Smooth muscle cell (in vitro differentiated cells): ENCODE measurements at regions not wholly inside any gene's neighbourhood (a gene's known extent, or its start where the extent isn't known, plus 50 kb on each side); places are given as distances from the start of the nearest gene placed in this dataset.

Experiments
- DNase-seq: peaks from one replicate; lab custom pipeline; 2025; ENCODE audit not compliant: unreplicated experiment; lab: John Stamatoyannopoulos, UW
- H2AFZ ChIP-seq: fragments of 200-600 bp; sonication (generic); 2 replicates; pipeline ENCODE4 v1.6.0; 2016; ENCODE audit warnings: antibody characterized with exemption, low read depth, mild to moderate bottlenecking
- H3F3A ChIP-seq: fragments of 200-600 bp; sonication (generic); 2 replicates; pipeline ENCODE4 v1.6.0; 2017; ENCODE audit warnings: antibody characterized with exemption, low read depth
- H3K27ac ChIP-seq: fragments of 200-600 bp; sonication (generic); 2 replicates; pipeline ENCODE4 v1.5.1; 2016; ENCODE audit warnings: low read depth, mild to moderate bottlenecking
- H3K27me3 ChIP-seq: fragments of 200-600 bp; sonication (generic); 2 replicates; pipeline ENCODE4 v1.6.1; 2016; ENCODE audit warnings: low read depth, mild to moderate bottlenecking
- H3K36me3 ChIP-seq: fragments of 200-600 bp; sonication (generic); 2 replicates; pipeline ENCODE4 v1.5.1; 2016; ENCODE audit warnings: low read depth
- H3K4me1 ChIP-seq: fragments of 200-600 bp; sonication (generic); 2 replicates; pipeline ENCODE4 v1.5.1; 2016; ENCODE audit warnings: low read depth
- H3K4me2 ChIP-seq: fragments of 200-600 bp; sonication (generic); 2 replicates; pipeline ENCODE4 v1.6.0; 2016; ENCODE audit warnings: mild to moderate bottlenecking
- H3K4me3 ChIP-seq: fragments of 200-600 bp; sonication (generic); 2 replicates; pipeline ENCODE4 v1.5.1; 2016; ENCODE audit warnings: mild to moderate bottlenecking
- H3K79me2 ChIP-seq: fragments of 200-600 bp; sonication (generic); 2 replicates; pipeline ENCODE4 v1.6.0; 2016; ENCODE audit warnings: low read depth, mild to moderate bottlenecking
- H3K9ac ChIP-seq: fragments of 200-600 bp; sonication (generic); 2 replicates; pipeline ENCODE4 v1.6.0; 2016; ENCODE audit warnings: low read depth
- H3K9me3 ChIP-seq: fragments of 200-600 bp; sonication (generic); replicated peaks from 2 replicates; pipeline ENCODE4 v1.5.1; 2016; ENCODE audit warnings: low read depth
- H4K20me1 ChIP-seq: fragments of 200-600 bp; sonication (generic); 2 replicates; pipeline ENCODE4 v1.6.0; 2016; ENCODE audit warnings: low read depth
- CTCF ChIP-seq: fragments of 200-600 bp; sonication (generic); IDR thresholded peaks from 2 replicates; pipeline ENCODE4 v1.5.1; 2017; ENCODE audit warnings: borderline replicate concordance, mild to moderate bottlenecking, antibody characterized with exemption; ENCODE audit not compliant: insufficient read depth, poor library complexity, severe bottlenecking
- WGBS: methylation state at CpG from one replicate; pipeline ENCODE4 v1.1.7; 2016; ENCODE audit warnings: low lambda C conversion rate; 5-methylcytosine and 5-hydroxymethylcytosine counted together

- no peak overlapping the region for H3K9ac ChIP-seq
- no peaks in the 10 kb centered on the region for H3K9me3 ChIP-seq
- H3K4me1 ChIP-seq = no peaks in the 10 kb centered on the region
- H3K4me2 ChIP-seq = no peak overlapping the region
- no peaks in the 10 kb centered on the region for H3K27me3 ChIP-seq
- no peaks in the 10 kb centered on the region for H3F3A ChIP-seq
- no peak for TF ChIP-seq CTCF
- no peaks in the 10 kb centered on the region for H3K36me3 ChIP-seq
- DNase-seq = no peak
- H4K20me1 ChIP-seq = no peaks in the 10 kb centered on the region
- H2AFZ ChIP-seq = no peak overlapping the region
- no peak overlapping the region for H3K27ac ChIP-seq
- H3K79me2 ChIP-seq = no peaks in the 10 kb centered on the region
- H3K4me3 ChIP-seq = no peak overlapping the region
Observed at GRCh38 chr9:108400297-108400696, 455.5 kb downstream of the ACTL7B start.

GRCh38 chr9:108399851-108400250 lies 455.9 kb downstream of the ACTL7B start:
- H2AFZ ChIP-seq = no peak overlapping the region
- H3K79me2 ChIP-seq = no peaks in the 10 kb centered on the region
- no peaks in the 10 kb centered on the region for H3K9me3 ChIP-seq
- no peak overlapping the region for H3K9ac ChIP-seq
- no peak for TF ChIP-seq CTCF
- no peak overlapping the region for H3K27ac ChIP-seq
- no peak overlapping the region for H3K4me2 ChIP-seq
- no peaks in the 10 kb centered on the region for H4K20me1 ChIP-seq
- DNase-seq = no peak
- no peaks in the 10 kb centered on the region for H3K4me1 ChIP-seq
- no peaks in the 10 kb centered on the region for H3F3A ChIP-seq
- WGBS = 84% methylated on average over 2 of the region's 2 CpGs
- no peaks in the 10 kb centered on the region for H3K36me3 ChIP-seq
- H3K4me3 ChIP-seq = no peak overlapping the region
- no peaks in the 10 kb centered on the region for H3K27me3 ChIP-seq

- Histone ChIP-seq H3K9me3 (no peaks in the 10 kb centered on the region), H3K9ac (no peak overlapping the region), H3K27me3 (no peaks in the 10 kb centered on the region), H3K4me3 (no peak overlapping the region), H3F3A (no peaks in the 10 kb centered on the region), H3K27ac (no peak overlapping the region), H3K4me2 (no peak overlapping the region), H3K79me2 (no peaks in the 10 kb centered on the region), H4K20me1 (no peaks in the 10 kb centered on the region), H3K36me3 (no peaks in the 10 kb centered on the region), H3K4me1 (no peaks in the 10 kb centered on the region), H2AFZ (no peak overlapping the region)
- no peak for DNase-seq
- no peak for TF ChIP-seq CTCF
Observed at GRCh38 chr9:108397286-108397685, 458.5 kb downstream of the ACTL7B start.

GRCh38 chr9:108396611-108397010 lies 459.2 kb downstream of the ACTL7B start:
- TF ChIP-seq CTCF = no peak
- no peaks in the 10 kb centered on the region for H3K27me3 ChIP-seq
- no peaks in the 10 kb centered on the region for H3K79me2 ChIP-seq
- no peak for DNase-seq
- no peak overlapping the region for H3K4me3 ChIP-seq
- no peak overlapping the region for H3K27ac ChIP-seq
- no peaks in the 10 kb centered on the region for H4K20me1 ChIP-seq
- no peaks in the 10 kb centered on the region for H3K36me3 ChIP-seq
- no peaks in the 10 kb centered on the region for H3K4me1 ChIP-seq
- no peak overlapping the region for H3K4me2 ChIP-seq
- no peaks in the 10 kb centered on the region for H3F3A ChIP-seq
- no peaks in the 10 kb centered on the region for H3K9me3 ChIP-seq
- no peak overlapping the region for H3K9ac ChIP-seq
- no peak overlapping the region for H2AFZ ChIP-seq
